ENCODE measurements at regions not wholly inside any gene's neighbourhood (a gene's known extent, or its start where the extent isn't known, plus 50 kb on each side); places are given as distances from the start of the nearest gene placed in this dataset.

DNA sequence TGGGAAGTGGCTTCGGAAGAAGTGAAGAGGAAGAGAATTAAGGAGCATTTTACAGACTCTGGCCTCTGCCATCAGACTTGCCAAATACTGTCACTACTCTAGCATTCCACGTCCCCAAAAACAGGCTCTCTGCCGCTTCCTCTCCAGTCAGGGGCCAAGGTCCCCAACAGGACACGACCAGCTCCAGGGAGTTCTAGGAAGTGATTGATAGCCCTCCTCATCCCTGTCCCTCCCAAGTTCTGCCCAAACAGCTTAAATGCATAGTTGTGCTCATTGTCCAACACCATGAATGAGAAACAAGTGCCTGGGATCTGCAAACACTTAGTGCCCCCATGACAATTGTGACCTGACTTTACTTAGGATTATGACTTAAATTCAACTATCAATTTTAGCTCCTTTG is 96.5 kb downstream of the MED10 start:
- Histone ChIP-seq H4K20me1 (ENCODE audit: control insufficient read depth, insufficient read depth, low read depth, low read length) (no peaks in the 10 kb centered on the region), H3F3A (ENCODE audit: control insufficient read depth, insufficient read depth) (no peaks in the 10 kb centered on the region), H3K79me2 (ENCODE audit: control insufficient read depth, low read length) (no peaks in the 10 kb centered on the region), H3K27ac (ENCODE audit: low read depth, low read length) (no peak overlapping the region), H3K4me3 (ENCODE audit: low read length) (no peak overlapping the region), H3K9me2 (replicated peaks; ENCODE audit: control insufficient read depth, low read length) (no peaks in the 10 kb centered on the region), H3K4me1 (ENCODE audit: control insufficient read depth, low read length) (no peaks in the 10 kb centered on the region), H3K4me2 (ENCODE audit: low read length) (no peak overlapping the region), H3K36me3 (ENCODE audit: control insufficient read depth, low read length) (no peaks in the 10 kb centered on the region), H3K27me3 (ENCODE audit: control insufficient read depth, low read length) (no peaks in the 10 kb centered on the region), H3K9me3 (ENCODE audit: control insufficient read depth, insufficient read depth, low read length) (no peaks in the 10 kb centered on the region; the same call in 1 of the 2 replicates)
- TF ChIP-seq EZH2phosphoT487 (IDR thresholded peaks at IDR 0.05; ENCODE audit: borderline replicate concordance, low read length), result no peak
- TF ChIP-seq, protein P1, sequence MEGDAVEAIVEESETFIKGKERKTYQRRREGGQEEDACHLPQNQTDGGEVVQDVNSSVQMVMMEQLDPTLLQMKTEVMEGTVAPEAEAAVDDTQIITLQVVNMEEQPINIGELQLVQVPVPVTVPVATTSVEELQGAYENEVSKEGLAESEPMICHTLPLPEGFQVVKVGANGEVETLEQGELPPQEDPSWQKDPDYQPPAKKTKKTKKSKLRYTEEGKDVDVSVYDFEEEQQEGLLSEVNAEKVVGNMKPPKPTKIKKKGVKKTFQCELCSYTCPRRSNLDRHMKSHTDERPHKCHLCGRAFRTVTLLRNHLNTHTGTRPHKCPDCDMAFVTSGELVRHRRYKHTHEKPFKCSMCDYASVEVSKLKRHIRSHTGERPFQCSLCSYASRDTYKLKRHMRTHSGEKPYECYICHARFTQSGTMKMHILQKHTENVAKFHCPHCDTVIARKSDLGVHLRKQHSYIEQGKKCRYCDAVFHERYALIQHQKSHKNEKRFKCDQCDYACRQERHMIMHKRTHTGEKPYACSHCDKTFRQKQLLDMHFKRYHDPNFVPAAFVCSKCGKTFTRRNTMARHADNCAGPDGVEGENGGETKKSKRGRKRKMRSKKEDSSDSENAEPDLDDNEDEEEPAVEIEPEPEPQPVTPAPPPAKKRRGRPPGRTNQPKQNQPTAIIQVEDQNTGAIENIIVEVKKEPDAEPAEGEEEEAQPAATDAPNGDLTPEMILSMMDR (IDR thresholded peaks at IDR 0.05; ENCODE audit: low read depth, low read length, poor library complexity, severe bottlenecking), result no peak

DNA sequence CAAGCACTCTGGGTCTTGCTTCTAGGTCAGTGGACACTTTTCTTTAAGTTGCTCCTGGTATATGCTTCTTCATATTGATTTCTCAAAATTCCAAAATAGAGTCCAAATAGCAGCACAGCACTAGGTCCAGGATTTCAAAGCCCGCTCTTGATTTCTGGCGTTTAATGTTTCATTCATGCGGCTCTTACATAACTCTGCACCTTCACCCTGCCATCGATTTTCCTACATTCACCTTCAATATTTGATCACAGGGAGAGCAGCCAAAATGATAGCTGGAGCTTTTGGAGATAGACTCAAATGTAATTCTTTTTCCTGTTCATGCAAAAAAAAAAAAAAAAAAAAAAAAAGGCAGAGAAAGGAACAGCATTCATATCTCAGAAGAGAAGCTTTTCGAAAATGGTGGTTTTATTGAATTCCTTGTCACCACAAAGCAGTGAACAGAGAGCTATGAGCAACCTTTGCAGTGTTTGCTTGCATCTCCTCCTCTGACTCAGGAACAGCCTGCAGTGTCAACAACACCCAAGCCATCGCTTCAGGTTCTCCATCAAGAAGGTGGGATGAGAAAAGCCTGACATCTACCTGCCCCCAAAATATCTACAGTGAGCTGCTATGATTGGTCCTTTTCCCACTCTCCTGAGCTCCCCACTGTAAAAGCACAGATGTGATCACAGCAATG is 97.8 kb downstream of the MED10 start:
- H3K4me3 ChIP-seq (ENCODE audit: low read length), result no peak overlapping the region
- no peak overlapping the region for H3K4me2 ChIP-seq (ENCODE audit: low read length)
- no peaks in the 10 kb centered on the region for H3K9me2 ChIP-seq (replicated peaks; ENCODE audit: control insufficient read depth, low read length)
- no peaks in the 10 kb centered on the region for H3K4me1 ChIP-seq (ENCODE audit: control insufficient read depth, low read length)
- no peaks in the 10 kb centered on the region for H4K20me1 ChIP-seq (ENCODE audit: control insufficient read depth, insufficient read depth, low read depth, low read length)
- H3F3A ChIP-seq (ENCODE audit: control insufficient read depth, insufficient read depth), result no peaks in the 10 kb centered on the region
- no peaks in the 10 kb centered on the region for H3K27me3 ChIP-seq (ENCODE audit: control insufficient read depth, low read length)
- no peak for TF ChIP-seq EZH2phosphoT487 (IDR thresholded peaks at IDR 0.05; ENCODE audit: borderline replicate concordance, low read length)
- TF ChIP-seq, protein P1 (IDR thresholded peaks at IDR 0.05; ENCODE audit: low read depth, low read length, poor library complexity, severe bottlenecking), result no peak
- H3K79me2 ChIP-seq (ENCODE audit: control insufficient read depth, low read length), result no peaks in the 10 kb centered on the region
- H3K9me3 ChIP-seq (ENCODE audit: control insufficient read depth, insufficient read depth, low read length), result no peaks in the 10 kb centered on the region; the same call in 1 of the 2 replicates
- no peak overlapping the region for H3K27ac ChIP-seq (ENCODE audit: low read depth, low read length)
- no peaks in the 10 kb centered on the region for H3K36me3 ChIP-seq (ENCODE audit: control insufficient read depth, low read length)

DNA sequence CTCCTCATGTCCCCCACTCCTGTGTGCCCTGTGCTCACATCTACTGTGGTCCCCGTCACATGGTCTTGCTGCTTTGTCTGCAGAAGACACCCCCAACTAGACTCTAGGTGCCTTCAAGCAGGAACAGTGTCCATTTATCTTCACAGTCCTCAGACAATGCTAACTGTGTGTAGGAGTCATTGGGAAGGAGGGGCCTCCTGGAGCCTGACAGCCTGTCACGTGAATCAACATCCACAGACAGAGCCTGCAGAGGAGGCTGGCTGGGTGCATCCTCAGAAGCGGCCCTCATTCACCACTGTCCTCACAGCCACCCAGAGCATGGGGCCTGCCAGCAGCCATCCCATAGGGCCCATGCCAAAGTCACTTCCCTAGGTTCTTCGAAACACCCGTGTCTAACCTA is 98.7 kb downstream of the MED10 start:
- H3F3A ChIP-seq (ENCODE audit: control insufficient read depth, insufficient read depth), result no peaks in the 10 kb centered on the region
- no peaks in the 10 kb centered on the region for H3K27me3 ChIP-seq (ENCODE audit: control insufficient read depth, low read length)
- no peaks in the 10 kb centered on the region for H3K4me1 ChIP-seq (ENCODE audit: control insufficient read depth, low read length)
- H3K36me3 ChIP-seq (ENCODE audit: control insufficient read depth, low read length), result no peaks in the 10 kb centered on the region
- no peaks in the 10 kb centered on the region for H3K9me2 ChIP-seq (replicated peaks; ENCODE audit: control insufficient read depth, low read length)
- TF ChIP-seq, protein P1 (IDR thresholded peaks at IDR 0.05; ENCODE audit: low read depth, low read length, poor library complexity, severe bottlenecking), result no peak
- TF ChIP-seq EZH2phosphoT487 (IDR thresholded peaks at IDR 0.05; ENCODE audit: borderline replicate concordance, low read length), result no peak
- no peaks in the 10 kb centered on the region for H3K79me2 ChIP-seq (ENCODE audit: control insufficient read depth, low read length)
- H3K4me3 ChIP-seq (ENCODE audit: low read length), result no peak overlapping the region
- no peak overlapping the region for H3K27ac ChIP-seq (ENCODE audit: low read depth, low read length)
- no peaks in the 10 kb centered on the region for H3K9me3 ChIP-seq (ENCODE audit: control insufficient read depth, insufficient read depth, low read length)
- no peaks in the 10 kb centered on the region for H4K20me1 ChIP-seq (ENCODE audit: control insufficient read depth, insufficient read depth, low read depth, low read length)
- H3K4me2 ChIP-seq (ENCODE audit: low read length), result no peak overlapping the region

Measured in DOHH2 (cell line).